Endothelial cell of umbilical vein (primary cell): ENCODE measurements at regions not wholly inside any gene's neighbourhood (a gene's known extent, or its start where the extent isn't known, plus 50 kb on each side); places are given as distances from the start of the nearest gene placed in this dataset.

ENCODE experiments used
- BruUV-seq: library from RNA; stranded (reverse); fragments of 400-500 nt; replicated peaks from 2 replicates; lab custom pipeline; 2021; lab: Mats Ljungman, UMichigan
- CTCF ChIA-PET: fragments of 300-600, 350-600 bp; sonication (Branson Sonifier 250); formaldehyde crosslinking; loops from one replicate; lab custom pipeline; 2021; ENCODE audit warnings: antibody characterized with exemption, inconsistent platforms; lab: Charles Lee
- POLR2A ChIA-PET: fragments of 300-600, 350-600 bp; sonication (Branson Sonifier 250); formaldehyde crosslinking; loops from one replicate; lab custom pipeline; 2021; ENCODE audit warnings: antibody characterized with exemption, inconsistent platforms; lab: Charles Lee
- DNase-seq: peaks from one replicate; pipeline ENCODE4 v3.0.0-alpha.2; 2011; ENCODE audit warnings: low read depth, low spot score
- FAIRE-seq: peaks from 2 replicates; lab custom pipeline; 2011; peaks lifted over from hg19 to GRCh38; lab: Jason Lieb, UNC
- H2AFZ ChIP-seq: 2 replicates; pipeline ENCODE4 v1.6.0; 2012; ENCODE audit warnings: low read depth, low read length, control low read depth, inconsistent platforms
- H3K27ac ChIP-seq: 2 replicates; pipeline ENCODE4 v1.5.1; 2011; ENCODE audit warnings: low read depth, mild to moderate bottlenecking, control low read depth, low read length, moderate library complexity; ENCODE audit not compliant: insufficient read depth
- H3K27me3 ChIP-seq, 2 experiments: 2 replicates each; pipeline versions ENCODE4 v1.6.0 to v1.6.1; 2011; ENCODE audit warnings: low read length in 2 of 2, mixed read lengths in 1 of 2; ENCODE audit not compliant: control insufficient read depth in 2 of 2, insufficient read depth in 2 of 2
- H3K36me3 ChIP-seq, 2 experiments: 2 replicates in 1 of 2; 3 replicates in 1 of 2; pipeline ENCODE4 v1.5.1; 2011; ENCODE audit warnings: low read length in 2 of 2, mild to moderate bottlenecking in 1 of 2, moderate library complexity in 1 of 2; ENCODE audit not compliant: control insufficient read depth in 2 of 2, insufficient read depth in 2 of 2; ENCODE audit errors: extremely low read depth in 1 of 2
- H3K4me1 ChIP-seq: 3 replicates; pipeline ENCODE4 v1.5.1; 2011; ENCODE audit warnings: mild to moderate bottlenecking, low read length; ENCODE audit not compliant: control insufficient read depth, insufficient read depth; ENCODE audit errors: extremely low read depth
- H3K4me2 ChIP-seq: 2 replicates; pipeline ENCODE4 v1.6.1; 2011; ENCODE audit warnings: low read length, control low read depth, mixed read lengths; ENCODE audit not compliant: insufficient read depth
- H3K4me3 ChIP-seq, 3 experiments: fragments of 200-600 bp in 1 of 3; sonication (generic), shearing (Covaris generic) in 1 of 3; replicated peaks in 1 of 3; 2 replicates each; pipeline ENCODE4 v1.5.1; 2011 to 2016; ENCODE audit warnings: control low read depth in 3 of 3, low read length in 3 of 3, mild to moderate bottlenecking in 2 of 3, inconsistent platforms in 1 of 3, low read depth in 1 of 3, moderate library complexity in 1 of 3; ENCODE audit not compliant: insufficient read depth in 1 of 3
- H3K79me2 ChIP-seq: 2 replicates; pipeline ENCODE4 v1.6.0; 2012; ENCODE audit warnings: low read length, inconsistent platforms; ENCODE audit not compliant: control insufficient read depth, insufficient read depth
- H3K9ac ChIP-seq: replicated peaks from 2 replicates; pipeline ENCODE3; 2011; ENCODE audit warnings: low read length, control low read depth; ENCODE audit not compliant: insufficient read depth; ENCODE audit errors: extremely low read depth
- H3K9me1 ChIP-seq: replicated peaks from 3 replicates; pipeline ENCODE4 v1.6.0; 2011; ENCODE audit warnings: mild to moderate bottlenecking, low read length; ENCODE audit not compliant: control insufficient read depth, insufficient read depth; ENCODE audit errors: extremely low read depth
- H3K9me3 ChIP-seq: replicated peaks from 2 replicates; pipeline ENCODE4 v1.5.1; 2012; ENCODE audit warnings: low read length, inconsistent platforms; ENCODE audit not compliant: control insufficient read depth, insufficient read depth
- H4K20me1 ChIP-seq: replicated peaks from 2 replicates; pipeline ENCODE3; 2011; ENCODE audit warnings: mild to moderate bottlenecking, low read length; ENCODE audit not compliant: control insufficient read depth, insufficient read depth; ENCODE audit errors: extremely low read depth
- CTCF ChIP-seq, 2 donors: IDR thresholded peaks; 1 replicate in 1 of 2; 2 replicates in 1 of 2; pipeline ENCODE4 v1.5.1; 2011; ENCODE audit warnings: low read length in 2 of 2, mild to moderate bottlenecking in 2 of 2, moderate library complexity in 2 of 2, control low read depth in 1 of 2, inconsistent platforms in 1 of 2, low read depth in 1 of 2; ENCODE audit not compliant: insufficient read depth in 1 of 2; ENCODE audit errors: extremely low read depth in 1 of 2
- EZH2 ChIP-seq: IDR thresholded peaks from 2 replicates; pipeline ENCODE4 v1.6.1; 2012; ENCODE audit warnings: borderline replicate concordance, low read depth, mild to moderate bottlenecking, moderate library complexity, low read length, inconsistent platforms; ENCODE audit not compliant: severe bottlenecking
- FOS ChIP-seq: IDR thresholded peaks from 2 replicates; pipeline ENCODE4 v1.6.1; 2011; ENCODE audit warnings: mild to moderate bottlenecking, low read length, moderate library complexity, borderline replicate concordance; ENCODE audit not compliant: insufficient read depth
- GATA2 ChIP-seq: IDR thresholded peaks from 2 replicates; pipeline ENCODE4 v1.7.0; 2011; ENCODE audit warnings: low read depth, mild to moderate bottlenecking, moderate library complexity, mixed read lengths, low read length; ENCODE audit not compliant: insufficient read length, insufficient read depth
- JUN ChIP-seq: IDR thresholded peaks from 2 replicates; pipeline ENCODE4 v1.6.1; 2011; ENCODE audit warnings: borderline replicate concordance, low read depth; ENCODE audit not compliant: insufficient read length, insufficient read depth
- MAX ChIP-seq: IDR thresholded peaks from 2 replicates; pipeline ENCODE4 v1.6.1; 2011; ENCODE audit not compliant: insufficient read depth, insufficient read length
- MYC ChIP-seq: IDR thresholded peaks from one replicate; pipeline ENCODE4 v1.6.1; 2011; ENCODE audit warnings: mild to moderate bottlenecking, low read depth, low read length
- POLR2A ChIP-seq: IDR thresholded peaks from 2 replicates; pipeline ENCODE4 v1.6.1; 2012; ENCODE audit warnings: low read depth, mild to moderate bottlenecking, control low read depth, low read length
- POLR2AphosphoS5 ChIP-seq: IDR thresholded peaks from 2 replicates; pipeline ENCODE4 v1.6.1; 2012; ENCODE audit warnings: low read depth, mild to moderate bottlenecking, control low read depth, low read length, moderate library complexity; ENCODE audit not compliant: insufficient read depth
- dilution Hi-C: fragments of 300-500 bp; cut with MboI; formaldehyde crosslinking; loops from one replicate; pipeline ENCODE4 v1.15.0; 2019; ENCODE audit warnings: low sequenced_read_pairs; ENCODE audit not compliant: extremely low pct_ligation_motif_present
- intact Hi-C: fragments of 100-400 bp; cut with micrococcal nuclease; formaldehyde crosslinking; loops from one replicate; pipeline ENCODE4 v1.10.0; 2022

- POLR2A ChIA-PET: no interaction called here
- Histone ChIP-seq H3K9ac (no peak overlapping the region), H3K27ac (no peak overlapping the region), H3K36me3 (no peaks in the 10 kb centered on the region), H2AFZ (no peak overlapping the region), H3K79me2 (no peaks in the 10 kb centered on the region), H3K27me3 (no peaks in the 10 kb centered on the region), H3K4me2 (no peak overlapping the region), H3K9me3 (no peaks in the 10 kb centered on the region), H3K4me1 (peaks cover 3% of the 10 kb centered on the region), H3K9me1 (no peaks in the 10 kb centered on the region), H4K20me1 (no peaks in the 10 kb centered on the region), H3K4me3 (no peak overlapping the region)
- FAIRE-seq (no peak), DNase-seq (no peak)
- dilution Hi-C loops (no loop called here), intact Hi-C loops (no loop called here)
- no peak for TF ChIP-seq POLR2AphosphoS5
- no peak for TF ChIP-seq EZH2
- no peak for TF ChIP-seq GATA2
- TF ChIP-seq MAX: no peak
- TF ChIP-seq JUN: no peak
- TF ChIP-seq FOS: no peak
- no peak for TF ChIP-seq POLR2A
- no peak for TF ChIP-seq MYC
- no peak for TF ChIP-seq CTCF (IDR thresholded peaks at IDR 0.05; ENCODE audit: extremely low read depth in 1 of 2, insufficient read depth in 1 of 2, low read depth in 1 of 2, low read length in 2 of 2)
- BruUV-seq: no TSS peak
- CTCF ChIA-PET: interaction anchor here (0.8 to 2.1 kb wide), 4 partner anchors 9 to 295 kb away, joined by 3 to 9 read pairs (median 3); partner anchors contain the start of gene MYLIP
Observed at GRCh38 chr6:15887491-15888461, 224.9 kb upstream of the DTNBP1 start.
